Activated CD4-positive, alpha-beta T cell treated with anti-CD3 and anti-CD28 coated beads, Interleukin-2, Interleukin-6, amounts not matched to agents 100 ng/mL and 50 ng/mL, durations not matched to agents 16 hours and 8 hours (primary cell): ENCODE measurements at regions not wholly inside any gene's neighbourhood (a gene's known extent, or its start where the extent isn't known, plus 50 kb on each side); places are given as distances from the start of the nearest gene placed in this dataset.
"Not testable (repeated sequence)": the region's sequence is repeated elsewhere in the genome, so short reads cannot be mapped to it uniquely, and the experiment has no call there.

ENCODE experiments used
- DNase-seq: peaks from one replicate; pipeline ENCODE4 v3.0.0-alpha.2; 2020

- DNase-seq: no peak
Measured at GRCh38 chr3:82378392-82378791, 616.9 kb upstream of the GBE1 start.

GRCh38 chr3:82376883-82377282, 615.4 kb upstream of the GBE1 start:
- DNase-seq: no peak

GRCh38 chr3:82373833-82374232, 612.4 kb upstream of the GBE1 start:
- not testable (repeated sequence) for DNase-seq

GRCh38 chr3:82364827-82365226, 603.4 kb upstream of the GBE1 start:
- DNase-seq: no peak

GRCh38 chr3:82363131-82363530, 601.7 kb upstream of the GBE1 start:
- no peak for DNase-seq

- no peak for DNase-seq
Measured at GRCh38 chr3:82355228-82355627, 593.8 kb upstream of the GBE1 start.

GRCh38 chr3:82354228-82354627, 592.8 kb upstream of the GBE1 start:
- no peak for DNase-seq

- no peak for DNase-seq
Measured at GRCh38 chr3:82353306-82354171, 592.1 kb upstream of the GBE1 start.

- no peak for DNase-seq
Measured at GRCh38 chr3:82347585-82347984, 586.1 kb upstream of the GBE1 start.

- no peak for DNase-seq
Measured at GRCh38 chr3:82342521-82342920, 581.1 kb upstream of the GBE1 start.

GRCh38 chr3:82329300-82329699, 567.9 kb upstream of the GBE1 start:
- no peak for DNase-seq

GRCh38 chr3:82311901-82312300, 550.5 kb upstream of the GBE1 start:
- DNase-seq: no peak

GRCh38 chr3:82308755-82309154, 547.3 kb upstream of the GBE1 start:
- DNase-seq: no peak

GRCh38 chr3:82306189-82306588, 544.7 kb upstream of the GBE1 start:
- DNase-seq: no peak

- DNase-seq: no peak
Measured at GRCh38 chr3:82294609-82295008, 533.2 kb upstream of the GBE1 start.

- no peak for DNase-seq
Measured at GRCh38 chr3:82293867-82294266, 532.4 kb upstream of the GBE1 start.

GRCh38 chr3:82293435-82293834, 532.0 kb upstream of the GBE1 start:
- DNase-seq: no peak

GRCh38 chr3:82287562-82287961, 526.1 kb upstream of the GBE1 start:
- DNase-seq: no peak

- no peak for DNase-seq
Measured at GRCh38 chr3:82281205-82281604, 519.8 kb upstream of the GBE1 start.

GRCh38 chr3:82276992-82277391, 515.5 kb upstream of the GBE1 start:
- DNase-seq: no peak

- no peak for DNase-seq
Measured at GRCh38 chr3:82274897-82275296, 513.5 kb upstream of the GBE1 start.

GRCh38 chr3:82265747-82266146, 504.3 kb upstream of the GBE1 start:
- DNase-seq: no peak

- no peak for DNase-seq
Measured at GRCh38 chr3:82262193-82262592, 500.7 kb upstream of the GBE1 start.

- no peak for DNase-seq
Measured at GRCh38 chr3:82261637-82262036, 500.2 kb upstream of the GBE1 start.

- no peak for DNase-seq
Measured at GRCh38 chr3:82261013-82261412, 499.6 kb upstream of the GBE1 start.
